ENCODE measurements at regions not wholly inside any gene's neighbourhood (a gene's known extent, or its start where the extent isn't known, plus 50 kb on each side); places are given as distances from the start of the nearest gene placed in this dataset.
"Not testable (repeated sequence)": the region's sequence is repeated elsewhere in the genome, so short reads cannot be mapped to it uniquely, and the experiment has no call there.

GRCh38 chr3:144477593-144477992 lies 506.0 kb downstream of the DIPK2A start:
- no peak for DNase-seq

- no peak for DNase-seq
Observed at GRCh38 chr3:144480416-144480919, 508.8 kb downstream of the DIPK2A start.

DNA sequence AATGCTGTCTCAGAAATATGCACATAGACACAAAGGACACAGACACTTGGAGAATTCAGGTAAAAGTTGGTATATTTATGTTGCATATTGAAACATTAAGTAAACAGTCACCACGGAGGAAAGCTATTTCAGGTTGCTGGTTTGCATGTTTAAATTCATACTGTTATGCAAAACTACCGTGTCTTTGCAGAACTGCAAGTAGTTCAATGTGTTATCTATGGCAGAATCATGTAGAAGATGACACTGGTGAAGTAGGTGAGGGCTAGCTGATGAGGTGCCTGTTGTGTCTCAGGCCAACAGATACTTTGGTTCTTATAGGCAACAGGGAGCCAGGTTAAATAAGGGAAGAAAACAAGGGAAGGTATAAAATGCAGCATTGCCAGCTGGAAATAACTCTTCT lies 511.3 kb downstream of the DIPK2A start:
- DNase-seq: no peak

DNA sequence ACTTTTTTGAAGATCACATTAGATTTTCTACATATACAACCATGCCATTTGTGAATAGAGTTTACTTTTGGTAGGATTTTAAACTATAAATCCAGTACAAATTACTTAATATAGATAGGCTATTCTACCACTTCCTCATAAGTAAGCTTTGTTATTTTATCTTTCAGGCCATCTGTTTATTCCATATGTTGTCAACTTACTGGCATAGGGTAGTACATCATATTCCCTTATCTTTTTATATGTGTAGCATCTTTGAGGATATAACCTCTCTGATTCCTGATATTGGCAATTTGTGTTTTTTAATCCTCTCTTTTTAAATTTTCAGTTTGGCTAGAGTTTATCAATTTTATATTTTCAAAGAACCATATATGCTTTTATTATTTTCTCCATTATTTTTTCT lies 515.4 kb downstream of the DIPK2A start:
- no peak for DNase-seq

DNA sequence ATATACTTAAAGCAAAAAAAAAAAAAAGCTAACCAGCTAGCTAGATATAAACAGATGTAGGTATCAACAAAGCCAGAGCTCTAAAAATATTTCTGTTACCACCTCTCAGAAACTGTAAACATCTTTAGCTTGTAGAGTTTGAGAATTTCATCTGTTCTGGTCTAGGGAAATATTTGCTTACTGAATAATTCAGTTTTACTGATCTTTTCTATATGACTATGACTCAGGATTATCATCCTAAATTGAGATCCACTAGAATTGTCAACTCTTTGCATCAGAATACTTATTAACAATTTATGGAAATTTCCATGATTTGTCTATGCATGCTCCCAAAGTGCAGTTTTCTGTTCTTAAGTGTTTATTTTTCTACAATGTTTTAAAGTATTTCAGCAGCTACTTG lies 517.3 kb downstream of the DIPK2A start:
- DNase-seq: no peak

GRCh38 chr3:144491333-144491732 lies 519.7 kb downstream of the DIPK2A start:
- DNase-seq: no peak

DNA sequence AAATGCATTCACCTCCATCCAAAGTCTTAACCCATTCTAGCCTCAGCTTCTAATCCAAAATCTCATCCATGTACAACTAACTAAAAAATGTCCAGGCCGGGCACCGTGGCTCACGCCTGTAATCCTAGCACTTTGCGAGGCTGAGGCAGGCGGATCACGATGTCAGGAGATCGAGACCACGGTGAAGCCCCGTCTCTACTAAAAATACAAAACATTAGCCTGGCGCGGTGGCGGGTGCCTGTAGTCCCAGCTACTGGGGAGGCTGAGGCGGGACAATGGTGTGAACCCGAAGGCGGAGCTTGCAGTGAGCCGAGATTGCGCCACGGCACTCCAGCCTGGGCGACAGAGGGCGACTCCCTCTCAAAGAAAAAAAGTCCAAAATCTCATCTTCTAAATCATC lies 523.0 kb downstream of the DIPK2A start:
- DNase-seq: not testable (repeated sequence)

DNA sequence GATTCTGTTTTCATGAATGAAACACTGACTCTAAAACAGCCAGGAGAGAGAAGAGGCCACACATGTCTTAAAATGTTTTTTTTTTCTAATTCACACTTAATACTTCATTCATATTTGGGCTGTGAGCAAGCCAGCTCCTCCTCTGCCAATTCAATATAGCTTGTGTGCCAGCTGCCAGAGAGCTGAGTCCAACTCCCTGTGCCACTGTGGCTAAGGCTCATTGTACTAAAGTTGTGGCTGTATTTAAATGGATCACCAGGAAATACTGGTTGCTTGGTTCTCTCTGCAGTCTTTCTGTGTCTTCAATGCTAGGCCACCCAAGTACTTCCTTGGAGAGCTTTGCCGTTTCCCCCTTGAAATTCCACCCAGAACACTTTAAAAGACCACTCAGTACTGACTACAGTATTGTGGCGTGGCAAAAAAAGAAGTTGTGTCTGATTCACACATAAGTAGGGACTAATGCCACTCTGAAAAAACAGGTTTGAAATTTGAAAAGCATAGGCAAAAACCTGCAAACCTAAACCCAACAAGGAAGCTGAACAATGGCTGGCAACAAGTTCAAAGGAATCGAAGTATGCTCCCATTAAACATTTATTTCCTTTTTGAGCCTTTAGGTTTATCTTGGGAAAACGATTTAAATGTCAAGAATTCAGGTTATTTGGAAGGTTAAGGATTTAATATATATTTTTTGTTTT lies 524.7 kb downstream of the DIPK2A start:
- no peak for DNase-seq

DNA sequence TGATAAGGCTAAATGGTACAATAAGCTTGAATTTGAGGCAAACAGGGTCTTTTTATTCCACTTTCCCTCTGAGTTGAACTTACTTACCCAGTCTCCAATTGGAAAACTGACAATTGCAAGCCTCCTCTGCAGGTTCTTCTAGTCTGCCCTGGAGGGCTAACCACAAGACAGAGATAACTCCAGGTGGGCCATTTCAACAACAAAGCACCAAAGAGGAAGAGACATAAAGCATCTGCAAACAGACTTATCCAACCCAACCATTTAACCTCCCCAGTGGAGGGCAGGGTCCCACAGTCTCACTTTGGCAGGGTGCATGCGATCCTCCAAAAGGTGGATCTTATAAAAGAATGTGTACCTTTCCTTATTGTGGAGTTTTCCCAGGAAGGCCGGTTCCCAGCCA lies 525.8 kb downstream of the DIPK2A start:
- DNase-seq: no peak

DNA sequence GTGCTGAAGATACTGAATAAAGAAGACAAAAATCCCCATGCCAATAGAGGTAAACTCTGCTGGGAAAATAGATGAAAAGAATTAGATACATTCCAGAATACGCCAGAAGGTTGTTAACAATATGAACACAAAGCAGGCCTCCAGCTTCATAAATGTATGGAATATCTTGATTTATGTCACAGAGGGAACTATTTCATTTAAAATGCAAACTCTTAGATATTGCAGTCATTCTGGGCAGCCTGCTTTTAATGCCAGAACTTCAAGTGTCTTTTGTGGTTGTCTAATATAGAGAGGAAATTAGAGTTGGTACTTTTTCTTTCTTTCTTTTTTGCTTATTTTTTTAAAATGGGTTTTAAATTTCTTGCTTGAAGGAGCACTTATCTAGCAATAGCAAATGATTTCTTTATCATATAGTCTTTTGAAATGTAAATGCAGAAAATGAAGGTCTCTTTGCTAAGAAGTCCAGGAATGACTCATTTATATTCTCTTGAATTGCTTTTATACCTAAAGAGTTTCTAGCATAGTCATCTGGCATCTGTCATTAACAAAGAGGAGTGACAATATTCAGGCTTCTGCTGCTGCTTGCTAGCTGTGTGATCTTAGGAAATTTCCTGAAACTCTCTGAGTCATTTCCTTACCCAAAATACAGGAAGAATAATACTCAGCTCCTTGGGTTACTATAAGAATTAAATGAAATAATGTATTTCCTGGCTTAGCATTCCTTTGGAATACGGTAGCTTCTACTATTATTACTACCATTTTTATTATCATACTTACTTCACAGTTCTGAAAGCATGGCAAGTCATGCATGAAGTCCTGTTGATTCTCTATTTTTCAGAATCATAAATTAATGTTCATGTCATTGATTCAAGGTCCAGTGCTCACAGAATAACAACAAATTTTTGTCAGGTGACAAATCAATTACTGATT lies 527.6 kb downstream of the DIPK2A start:
- no peak for DNase-seq

DNA sequence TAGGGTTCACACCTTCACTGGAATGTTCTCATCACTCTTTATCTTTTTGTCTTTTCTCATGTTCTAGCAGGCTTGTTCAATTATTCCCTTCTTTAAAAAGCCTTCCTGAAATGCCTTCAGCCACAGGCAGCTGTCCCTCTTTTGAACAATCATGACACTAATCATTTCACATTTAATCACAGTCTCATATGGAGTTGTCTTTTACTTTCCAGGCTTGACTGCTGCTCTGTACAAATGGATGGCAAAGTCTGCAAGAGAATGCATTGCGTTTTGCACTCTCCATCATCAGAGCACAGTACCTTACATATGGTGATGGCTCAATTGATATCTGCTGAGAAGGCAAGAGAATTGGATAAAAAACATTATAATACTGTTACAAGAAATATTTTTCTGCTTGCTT lies 529.8 kb downstream of the DIPK2A start:
- no peak for DNase-seq

- DNase-seq: no peak
Observed at GRCh38 chr3:144502402-144502801, 530.8 kb downstream of the DIPK2A start.

DNA sequence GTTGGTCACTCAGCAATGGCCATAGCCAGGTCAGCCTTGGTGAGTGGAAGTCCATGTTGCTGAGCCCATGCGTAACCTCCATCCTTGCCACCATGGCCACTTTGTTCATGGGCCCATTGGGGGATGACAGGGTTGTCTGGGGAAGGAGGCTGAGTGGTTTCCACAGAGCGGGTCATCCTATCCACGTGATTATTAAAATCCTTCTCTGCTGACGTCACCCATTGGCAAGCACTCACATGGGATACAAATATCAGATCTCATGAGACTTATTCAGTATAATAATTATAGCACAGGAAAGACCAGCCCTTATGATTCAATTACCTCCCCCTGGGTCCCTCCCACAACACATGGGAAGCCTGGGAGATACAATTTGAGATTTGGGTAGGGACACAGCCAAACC lies 534.8 kb downstream of the DIPK2A start:
- DNase-seq: not testable (repeated sequence)

GRCh38 chr3:144511346-144511745 lies 539.7 kb downstream of the DIPK2A start:
- DNase-seq: no peak

GRCh38 chr3:144516026-144516425 lies 544.4 kb downstream of the DIPK2A start:
- no peak for DNase-seq

DNA sequence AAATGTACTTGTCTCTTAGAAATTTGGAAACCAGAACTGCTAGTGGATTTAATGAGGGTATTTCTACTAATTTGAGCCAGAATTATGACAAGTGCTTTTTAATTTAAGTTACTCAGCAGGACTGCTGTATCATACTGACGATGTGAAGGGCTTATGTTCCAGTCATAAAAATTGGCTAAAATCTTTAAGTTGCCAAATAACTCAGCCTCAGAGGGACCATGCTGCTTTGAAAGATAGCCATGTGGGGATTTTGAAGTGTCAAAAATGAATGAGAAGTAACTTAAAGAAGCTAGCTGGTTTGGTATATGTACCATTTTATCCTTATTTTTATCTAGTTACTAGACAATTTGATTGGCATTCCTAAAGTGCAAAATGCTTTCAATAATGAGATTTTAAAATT lies 545.0 kb downstream of the DIPK2A start:
- DNase-seq: no peak

DNA sequence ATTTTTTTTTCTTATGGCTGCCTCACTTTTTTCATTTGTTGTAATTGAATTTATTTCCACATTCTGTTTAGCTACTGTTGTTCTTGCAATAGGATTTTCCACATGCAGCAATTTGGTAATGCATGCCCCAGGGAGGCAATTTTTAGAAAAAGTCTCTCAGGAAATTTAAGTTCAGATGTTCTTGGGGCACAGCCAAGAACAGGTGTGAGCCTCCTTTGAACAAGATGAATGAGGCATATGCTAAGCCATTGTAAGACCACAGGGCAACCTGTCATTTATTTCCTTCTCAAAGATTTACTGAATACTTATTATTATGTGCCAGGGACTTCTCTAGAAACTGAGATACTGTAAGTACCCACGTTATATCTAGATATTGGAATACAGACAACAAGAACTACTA lies 549.5 kb downstream of the DIPK2A start:
- DNase-seq: no peak

DNA sequence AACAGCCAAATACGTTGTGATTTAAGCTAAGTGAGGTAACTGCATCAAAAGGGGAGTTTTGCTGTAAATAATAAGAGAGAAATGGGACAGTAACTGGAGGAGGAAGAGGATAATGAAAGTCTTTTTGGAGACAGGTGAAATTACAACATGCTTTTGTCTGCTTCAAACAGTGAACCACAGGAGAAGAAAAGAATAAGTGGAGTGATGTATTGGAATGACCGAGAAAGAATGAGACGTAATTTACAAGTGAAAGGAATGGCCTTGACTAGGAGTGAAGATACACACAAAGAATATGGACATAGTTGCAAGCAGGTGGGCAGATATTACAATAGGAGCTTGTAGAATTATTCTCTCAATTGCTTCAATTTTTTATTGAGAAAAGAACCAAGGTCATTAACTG lies 550.8 kb downstream of the DIPK2A start:
- DNase-seq: no peak

GRCh38 chr3:144523396-144523795 lies 551.8 kb downstream of the DIPK2A start:
- DNase-seq: no peak

DNA sequence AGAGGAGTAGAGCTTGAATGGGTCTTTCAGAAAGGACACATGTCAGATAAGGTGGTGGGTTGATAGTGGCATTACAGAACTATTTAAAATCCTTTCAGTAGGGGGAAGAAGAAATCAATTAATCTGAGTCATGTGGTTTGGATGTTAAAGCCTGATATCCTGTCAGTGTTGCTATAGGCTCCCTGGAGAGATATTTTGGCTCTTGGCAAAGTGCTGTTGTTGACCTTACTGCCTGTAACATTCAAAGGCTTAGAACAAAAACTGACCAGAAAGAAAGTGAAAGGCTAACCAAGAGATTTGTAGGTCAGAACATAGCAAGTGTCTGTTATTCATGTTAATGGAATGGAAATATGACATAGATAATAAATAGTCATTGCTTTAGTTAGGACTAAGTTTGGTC lies 552.9 kb downstream of the DIPK2A start:
- no peak for DNase-seq

DNA sequence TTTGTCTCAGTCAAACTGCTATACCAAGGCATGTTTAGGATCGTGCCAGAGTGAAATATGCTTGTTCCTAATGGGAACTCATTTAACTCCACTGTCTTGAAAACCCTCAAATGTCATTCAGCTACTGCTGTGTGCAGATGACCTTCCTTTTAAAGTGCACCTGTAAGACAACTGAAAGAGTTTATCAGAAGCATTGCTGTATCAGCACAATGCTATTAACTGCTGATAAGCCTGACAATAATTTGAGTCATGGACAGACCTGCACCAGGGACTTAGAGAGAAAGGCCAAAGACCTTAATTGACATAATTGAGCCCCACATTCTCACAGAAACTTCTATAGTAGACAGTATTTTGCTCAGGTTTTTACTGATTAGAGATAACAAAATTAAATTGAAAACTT lies 557.9 kb downstream of the DIPK2A start:
- DNase-seq: no peak

DNA sequence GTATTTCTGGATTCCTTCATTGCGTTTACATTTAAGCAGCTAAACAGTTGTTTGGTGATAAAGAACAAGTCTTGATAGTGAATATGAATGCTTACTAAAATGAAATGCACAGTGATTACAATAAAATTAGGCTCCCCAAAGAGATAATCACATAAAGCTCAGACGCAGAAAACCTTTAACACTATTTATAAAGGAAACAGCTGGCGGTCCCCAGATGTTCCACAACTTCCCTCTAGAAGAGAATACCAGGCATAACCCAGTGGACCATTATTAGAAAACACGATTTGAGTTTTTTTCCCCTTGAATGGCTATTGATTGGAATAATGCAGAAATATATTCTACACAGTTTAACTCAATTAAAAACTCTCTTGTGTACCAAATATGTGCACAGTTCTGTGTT lies 573.2 kb downstream of the DIPK2A start:
- no peak for DNase-seq

DNA sequence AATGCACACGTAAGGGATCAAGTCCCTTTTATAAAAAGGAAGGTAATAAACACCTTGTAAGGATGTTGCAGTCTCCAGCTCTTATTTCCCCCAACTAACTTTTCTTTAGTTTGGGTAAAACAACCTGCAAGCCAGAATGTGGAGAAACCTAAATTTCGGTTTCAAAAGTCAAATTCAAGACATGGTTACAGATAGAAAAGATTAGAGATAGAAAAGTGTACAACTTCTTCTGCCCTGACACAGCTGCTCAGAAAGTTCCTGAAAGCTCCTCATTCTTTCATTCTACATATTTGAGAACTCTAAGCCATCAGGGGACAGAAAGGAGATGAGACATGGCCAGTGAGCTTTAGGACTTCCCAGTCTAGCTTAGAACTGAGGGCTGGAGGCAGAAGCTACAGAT lies 574.9 kb downstream of the DIPK2A start:
- no peak for DNase-seq

DNA sequence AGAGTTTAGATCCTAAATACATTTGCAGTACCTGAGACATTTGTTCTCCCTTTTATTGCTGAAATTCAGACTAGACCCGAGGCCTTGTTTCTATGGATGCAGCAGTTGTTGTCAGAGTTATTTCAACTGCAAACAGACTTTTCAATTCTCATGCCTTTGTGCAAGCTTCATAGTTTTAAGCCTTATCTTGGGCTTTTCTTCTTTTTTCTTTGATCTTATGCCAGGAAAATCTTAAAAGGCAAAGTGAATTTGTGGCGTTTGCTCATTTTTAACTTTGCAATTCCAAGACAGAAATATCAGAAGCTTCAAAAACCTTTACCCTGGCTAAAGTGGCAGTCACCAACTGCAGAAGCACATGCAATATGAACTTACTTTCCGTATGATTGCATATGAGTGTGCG lies 576.7 kb downstream of the DIPK2A start:
- DNase-seq: no peak

Data from SHP77 (cell line).